Mesendoderm (in vitro differentiated cells): ENCODE measurements at regions not wholly inside any gene's neighbourhood (a gene's known extent, or its start where the extent isn't known, plus 50 kb on each side); places are given as distances from the start of the nearest gene placed in this dataset.

Experiments used
- DNase-seq: peaks from one replicate; pipeline ENCODE4 v3.0.0; 2013
- H2AK5ac ChIP-seq: 2 replicates; pipeline ENCODE4 v1.6.1; 2013; ENCODE audit warnings: low read length, inconsistent platforms
- H2BK120ac ChIP-seq: 2 replicates; pipeline ENCODE4 v1.6.1; 2013; ENCODE audit warnings: low read depth, mild to moderate bottlenecking, low read length, moderate library complexity, mixed read lengths
- H2BK15ac ChIP-seq: replicated peaks from 2 replicates; pipeline ENCODE4 v1.6.1; 2013; ENCODE audit warnings: low read depth, mild to moderate bottlenecking, moderate library complexity
- H2BK5ac ChIP-seq: 2 replicates; pipeline ENCODE4 v1.6.1; 2013; ENCODE audit warnings: low read length, inconsistent platforms
- H3K18ac ChIP-seq: 2 replicates; pipeline ENCODE4 v1.6.1; 2013; ENCODE audit warnings: mild to moderate bottlenecking, low read length, mixed read lengths
- H3K23ac ChIP-seq: one replicate; pipeline ENCODE4 v1.6.1; 2013; ENCODE audit warnings: low read length
- H3K27ac ChIP-seq: 2 replicates; pipeline ENCODE4 v1.5.1; 2013; ENCODE audit warnings: low read depth, mild to moderate bottlenecking, inconsistent platforms, low read length, moderate library complexity
- H3K27me3 ChIP-seq: 2 replicates; pipeline ENCODE4 v1.6.1; 2013; ENCODE audit warnings: low read length, control low read depth, mild to moderate bottlenecking, inconsistent platforms; ENCODE audit not compliant: insufficient read depth, poor library complexity
- H3K36me3 ChIP-seq: 2 replicates; pipeline ENCODE4 v1.6.1; 2013; ENCODE audit warnings: low read length, inconsistent platforms; ENCODE audit not compliant: control insufficient read depth, insufficient read depth
- H3K4ac ChIP-seq: one replicate; pipeline ENCODE4 v1.6.1; 2013; ENCODE audit warnings: low read depth, mild to moderate bottlenecking, low read length, moderate library complexity
- H3K4me1 ChIP-seq: 2 replicates; pipeline ENCODE4 v1.6.1; 2013; ENCODE audit warnings: low read depth, low read length, inconsistent platforms; ENCODE audit not compliant: control insufficient read depth
- H3K4me2 ChIP-seq: 2 replicates; pipeline ENCODE4 v1.6.1; 2013; ENCODE audit warnings: low read length
- H3K4me3 ChIP-seq: 2 replicates; pipeline ENCODE4 v1.5.1; 2013; ENCODE audit warnings: mild to moderate bottlenecking, low read length
- H3K56ac ChIP-seq: one replicate; pipeline ENCODE4 v1.6.1; 2013; ENCODE audit warnings: low read length
- H3K79me1 ChIP-seq: 2 replicates; pipeline ENCODE4 v1.6.1; 2013; ENCODE audit warnings: low read length, inconsistent platforms
- H3K79me2 ChIP-seq: 2 replicates; pipeline ENCODE4 v1.6.1; 2013; ENCODE audit warnings: mild to moderate bottlenecking, low read length; ENCODE audit not compliant: control insufficient read depth, insufficient read depth
- H3K9ac ChIP-seq: 2 replicates; pipeline ENCODE4 v1.6.1; 2013; ENCODE audit warnings: low read length, inconsistent platforms
- H4K5ac ChIP-seq: one replicate; pipeline ENCODE4 v1.6.1; 2013; ENCODE audit warnings: low read length
- H4K8ac ChIP-seq: one replicate; pipeline ENCODE4 v1.6.1; 2013; ENCODE audit warnings: low read depth, mild to moderate bottlenecking, control low read depth, low read length, moderate library complexity
- WGBS: extraction: QIAGEN DNeasy Blood & Tissue Kit; methylation state at CpG from one replicate; pipeline ENCODE4 v1.1.7; 2013; ENCODE audit warnings: low lambda C conversion rate, missing lambda C conversion rate; ENCODE audit not compliant: insufficient coverage; ENCODE audit errors: extremely low coverage; 5-methylcytosine and 5-hydroxymethylcytosine counted together

GRCh38 chr9:32698706-32699277 is 63.3 kb upstream of the TAF1L start:
- Histone ChIP-seq H2BK15ac (no peak overlapping the region), H3K56ac (no peak overlapping the region), H3K4me1 (no peaks in the 10 kb centered on the region), H2BK5ac (no peak overlapping the region), H3K4me3 (no peak overlapping the region), H3K23ac (no peak overlapping the region), H3K4ac (no peak overlapping the region), H3K27ac (no peak overlapping the region), H3K79me2 (no peaks in the 10 kb centered on the region), H4K5ac (no peak overlapping the region), H4K8ac (no peak overlapping the region), H3K79me1 (no peaks in the 10 kb centered on the region), H3K9ac (no peak overlapping the region), H3K18ac (no peak overlapping the region), H3K27me3 (no peaks in the 10 kb centered on the region), H3K36me3 (no peaks in the 10 kb centered on the region), H2AK5ac (no peak overlapping the region), H3K4me2 (no peak overlapping the region), H2BK120ac (no peak overlapping the region)
- WGBS = no CpG with 5 or more reads among the region's 9 CpGs
- peak; percentile 13 for DNase-seq

DNA sequence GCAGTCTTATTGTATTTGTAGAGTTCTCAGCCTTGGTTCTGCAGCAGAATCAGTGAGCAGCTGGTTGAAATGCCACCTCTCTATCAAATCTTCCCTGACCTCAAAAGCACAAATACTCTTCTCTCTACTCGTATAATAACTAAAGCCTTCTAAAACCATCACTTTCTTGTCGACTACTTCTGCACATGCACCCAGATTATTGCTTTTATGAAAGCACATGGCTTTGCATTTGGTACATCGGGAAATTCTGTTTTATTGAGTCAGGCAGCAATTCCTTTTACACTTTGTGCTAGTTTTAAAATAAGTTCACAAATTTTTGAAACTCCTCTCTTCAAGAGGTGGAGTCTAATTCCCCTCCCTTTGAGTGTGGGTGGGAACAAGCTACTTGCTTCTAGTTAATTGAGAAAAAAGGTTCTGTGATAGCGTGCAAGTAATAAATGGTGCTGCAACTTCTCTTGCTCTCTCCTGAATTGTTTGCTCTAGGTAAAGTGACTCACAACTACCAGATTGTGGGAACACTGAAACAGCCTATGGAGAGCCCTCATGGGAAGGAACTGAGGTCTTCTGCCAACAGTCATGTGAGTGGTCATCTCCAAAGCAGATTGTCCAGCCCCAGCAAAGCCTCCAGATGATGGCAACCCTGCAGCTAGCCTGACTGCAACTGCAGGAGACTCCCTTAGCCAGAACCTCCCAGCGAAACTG is 66.0 kb upstream of the TAF1L start:
- Histone ChIP-seq H2AK5ac (no peak overlapping the region), H2BK15ac (no peak overlapping the region), H3K4me1 (no peaks in the 10 kb centered on the region), H3K36me3 (no peaks in the 10 kb centered on the region), H4K8ac (no peak overlapping the region), H3K9ac (no peak overlapping the region), H3K4me2 (no peak overlapping the region), H3K27me3 (no peaks in the 10 kb centered on the region), H3K18ac (no peak overlapping the region), H3K79me2 (no peaks in the 10 kb centered on the region), H3K4ac (no peak overlapping the region), H3K27ac (no peak overlapping the region), H3K23ac (no peak overlapping the region), H3K79me1 (no peaks in the 10 kb centered on the region), H3K56ac (no peak overlapping the region), H2BK120ac (no peak overlapping the region), H2BK5ac (no peak overlapping the region), H3K4me3 (no peak overlapping the region), H4K5ac (no peak overlapping the region)
- WGBS = 100% methylated on average over 1 of the region's 5 CpGs
- DNase-seq = no peak

- H2BK120ac ChIP-seq = no peak overlapping the region
- H3K9ac ChIP-seq = no peak overlapping the region
- H3K4me2 ChIP-seq = no peak overlapping the region
- H3K79me2 ChIP-seq = no peaks in the 10 kb centered on the region
- H3K4me3 ChIP-seq = no peak overlapping the region
- H3K27ac ChIP-seq = no peak overlapping the region
- H4K5ac ChIP-seq = no peak overlapping the region
- no peaks in the 10 kb centered on the region for H3K4me1 ChIP-seq
- H3K23ac ChIP-seq = no peak overlapping the region
- H2BK5ac ChIP-seq = no peak overlapping the region
- H2AK5ac ChIP-seq = no peak overlapping the region
- H3K36me3 ChIP-seq = no peaks in the 10 kb centered on the region
- H2BK15ac ChIP-seq = no peak overlapping the region
- no peak overlapping the region for H3K18ac ChIP-seq
- peak; percentile 46 for DNase-seq
- no peaks in the 10 kb centered on the region for H3K27me3 ChIP-seq
- no peak overlapping the region for H4K8ac ChIP-seq
- H3K56ac ChIP-seq = no peak overlapping the region
- WGBS = no CpG with 5 or more reads among the region's 2 CpGs
- H3K4ac ChIP-seq = no peak overlapping the region
- no peaks in the 10 kb centered on the region for H3K79me1 ChIP-seq
Measured at GRCh38 chr9:32703635-32704034, 68.2 kb upstream of the TAF1L start.

- no CpG with 5 or more reads among the region's 2 CpGs for WGBS
- Histone ChIP-seq H3K27me3 (no peaks in the 10 kb centered on the region), H3K36me3 (no peaks in the 10 kb centered on the region), H4K5ac (no peak overlapping the region), H2BK120ac (no peak overlapping the region), H2BK5ac (no peak overlapping the region), H2AK5ac (no peak overlapping the region), H3K56ac (no peak overlapping the region), H3K4ac (no peak overlapping the region), H3K79me2 (no peaks in the 10 kb centered on the region), H3K4me2 (no peak overlapping the region), H3K27ac (no peak overlapping the region), H3K79me1 (no peaks in the 10 kb centered on the region), H3K18ac (no peak overlapping the region), H4K8ac (no peak overlapping the region), H3K4me1 (no peaks in the 10 kb centered on the region), H3K23ac (no peak overlapping the region), H2BK15ac (no peak overlapping the region), H3K9ac (no peak overlapping the region), H3K4me3 (no peak overlapping the region)
- DNase-seq = no peak
Measured at GRCh38 chr9:32704343-32704742, 68.9 kb upstream of the TAF1L start.

- no peaks in the 10 kb centered on the region for H3K36me3 ChIP-seq
- H3K27me3 ChIP-seq = no peaks in the 10 kb centered on the region
- H2BK15ac ChIP-seq = no peak overlapping the region
- H2BK120ac ChIP-seq = no peak overlapping the region
- no peaks in the 10 kb centered on the region for H3K4me1 ChIP-seq
- no peak overlapping the region for H3K18ac ChIP-seq
- H3K27ac ChIP-seq = no peak overlapping the region
- no CpG with 5 or more reads among the region's 5 CpGs for WGBS
- no peak overlapping the region for H3K9ac ChIP-seq
- no peak overlapping the region for H3K56ac ChIP-seq
- H3K23ac ChIP-seq = no peak overlapping the region
- no peak overlapping the region for H3K4me3 ChIP-seq
- H2BK5ac ChIP-seq = no peak overlapping the region
- no peak overlapping the region for H3K4me2 ChIP-seq
- no peak overlapping the region for H3K4ac ChIP-seq
- H3K79me1 ChIP-seq = no peaks in the 10 kb centered on the region
- H2AK5ac ChIP-seq = no peak overlapping the region
- H3K79me2 ChIP-seq = no peaks in the 10 kb centered on the region
- H4K5ac ChIP-seq = no peak overlapping the region
- peak; percentile 33 for DNase-seq
- H4K8ac ChIP-seq = no peak overlapping the region
Measured at GRCh38 chr9:32705059-32705458, 69.6 kb upstream of the TAF1L start.
